ENCODE measurements at regions not wholly inside any gene's neighbourhood (a gene's known extent, or its start where the extent isn't known, plus 50 kb on each side); places are given as distances from the start of the nearest gene placed in this dataset.

GRCh38 chr1:30161953-30162352 is 561.4 kb downstream of the MATN1 start:
- no peak overlapping the region for H3K4me3 ChIP-seq (replicated peaks in 1 of 2; ENCODE audit: low read depth in 1 of 2, low read length in 2 of 2)
- H3K4me1 ChIP-seq (ENCODE audit: control insufficient read depth in 1 of 2, insufficient read depth in 2 of 2, low read length in 2 of 2): no peaks in the 10 kb centered on the region
- RAD21 ChIA-PET (ENCODE audit: low non-redundant PET in 1 of 2, low total read pairs in 2 of 2, uncharacterized antibody in 2 of 2, unreplicated experiment in 2 of 2): no interaction called here
- H3K79me2 ChIP-seq (ENCODE audit: insufficient read depth, low read length): no peaks in the 10 kb centered on the region
- H4K20me1 ChIP-seq (ENCODE audit: insufficient read depth): no peaks in the 10 kb centered on the region
- H3K36me3 ChIP-seq (ENCODE audit: control insufficient read depth in 1 of 2, insufficient read depth in 2 of 2, low read length in 2 of 2): no peaks in the 10 kb centered on the region
- POLR2A ChIA-PET: no interaction called here
- TF ChIP-seq SIN3A (IDR thresholded peaks at IDR 0.05; ENCODE audit: low read depth) (no peak), REST (IDR thresholded peaks at IDR 0.05; ENCODE audit: low read depth) (no peak)
- DNase-seq (ENCODE audit: low read depth, low spot score) (no peak), ATAC-seq (no peak)
- intact Hi-C loops (cut with micrococcal nuclease): no loop called here
- peaks cover 19% of the 10 kb centered on the region; the same call in 1 of the 2 replicates for H3K27me3 ChIP-seq (ENCODE audit: insufficient read depth, low read length)
- H2AFZ ChIP-seq (ENCODE audit: low read depth, low read length, poor library complexity, severe bottlenecking): no peak overlapping the region
- no peak overlapping the region for H3K27ac ChIP-seq (ENCODE audit: low read depth, low read length)
- CTCF ChIA-PET: no interaction called here
- H3K9me2 ChIP-seq (ENCODE audit: insufficient read depth): no peaks in the 10 kb centered on the region
- H3K4me2 ChIP-seq (ENCODE audit: low read length): no peak overlapping the region
- no peak overlapping the region for H3K9ac ChIP-seq (ENCODE audit: low read length)
- BruUV-seq (replicated peaks): no TSS peak
- H3K9me3 ChIP-seq (ENCODE audit: control insufficient read depth in 1 of 2, insufficient read depth in 1 of 2, low read depth in 1 of 2, low read length in 2 of 2): no peaks in the 10 kb centered on the region

GRCh38 chr1:30160999-30161689 is 562.2 kb downstream of the MATN1 start:
- POLR2A ChIA-PET: no interaction called here
- ATAC-seq: no peak
- RAD21 ChIA-PET (ENCODE audit: low non-redundant PET in 1 of 2, low total read pairs in 2 of 2, uncharacterized antibody in 2 of 2, unreplicated experiment in 2 of 2): no interaction called here
- H3K4me1 ChIP-seq (ENCODE audit: control insufficient read depth in 1 of 2, insufficient read depth in 2 of 2, low read length in 2 of 2): no peaks in the 10 kb centered on the region
- H2AFZ ChIP-seq (ENCODE audit: low read depth, low read length, poor library complexity, severe bottlenecking): no peak overlapping the region
- CTCF ChIA-PET: no interaction called here
- intact Hi-C loops (cut with micrococcal nuclease): no loop called here
- no peaks in the 10 kb centered on the region for H3K36me3 ChIP-seq (ENCODE audit: control insufficient read depth in 1 of 2, insufficient read depth in 2 of 2, low read length in 2 of 2)
- H3K79me2 ChIP-seq (ENCODE audit: insufficient read depth, low read length): no peaks in the 10 kb centered on the region
- H3K9me3 ChIP-seq (ENCODE audit: control insufficient read depth in 1 of 2, insufficient read depth in 1 of 2, low read depth in 1 of 2, low read length in 2 of 2): no peaks in the 10 kb centered on the region
- no peak overlapping the region for H3K9ac ChIP-seq (ENCODE audit: low read length)
- no peaks in the 10 kb centered on the region for H4K20me1 ChIP-seq (ENCODE audit: insufficient read depth)
- TF ChIP-seq CEBPB (IDR thresholded peaks at IDR 0.05; ENCODE audit: low read depth) (no peak), POLR2AphosphoS5 (IDR thresholded peaks at IDR 0.05; ENCODE audit: low read depth, low read length) (no peak), POLR2A (IDR thresholded peaks at IDR 0.05; ENCODE audit: borderline replicate concordance, extremely low read depth, insufficient read depth, insufficient read length) (no peak), ATF3 (IDR thresholded peaks at IDR 0.05) (no peak), SIN3A (IDR thresholded peaks at IDR 0.05; ENCODE audit: low read depth) (no peak), ZNF274 (IDR thresholded peaks at IDR 0.05; ENCODE audit: low read depth, low read length) (no peak)
- H3K27me3 ChIP-seq (ENCODE audit: insufficient read depth, low read length): peaks cover 17% of the 10 kb centered on the region; the same call in 1 of the 2 replicates
- H3K27ac ChIP-seq (ENCODE audit: low read depth, low read length): no peak overlapping the region
- no TSS peak for BruUV-seq (replicated peaks)
- H3K9me2 ChIP-seq (ENCODE audit: insufficient read depth): no peaks in the 10 kb centered on the region
- no peak for DNase-seq (ENCODE audit: low read depth, low spot score)
- no peak overlapping the region for H3K4me3 ChIP-seq (replicated peaks in 1 of 2; ENCODE audit: low read depth in 1 of 2, low read length in 2 of 2)
- no peak overlapping the region for H3K4me2 ChIP-seq (ENCODE audit: low read length)

Data from HCT116 (cell line).